HUES6 (cell line): ENCODE measurements at regions not wholly inside any gene's neighbourhood (a gene's known extent, or its start where the extent isn't known, plus 50 kb on each side); places are given as distances from the start of the nearest gene placed in this dataset.
"Not testable (repeated sequence)": the region's sequence is repeated elsewhere in the genome, so short reads cannot be mapped to it uniquely, and the experiment has no call there.

Source experiments
- H3K27ac ChIP-seq: 2 replicates; pipeline ENCODE4 v1.7.0; 2013; ENCODE audit warnings: low read depth, mild to moderate bottlenecking, low read length, inconsistent platforms
- H3K27me3 ChIP-seq: 2 replicates; pipeline ENCODE4 v1.6.1; 2013; ENCODE audit warnings: low read length; ENCODE audit not compliant: control insufficient read depth, insufficient read depth
- H3K36me3 ChIP-seq: 2 replicates; pipeline ENCODE4 v1.6.1; 2013; ENCODE audit warnings: low read length; ENCODE audit not compliant: control insufficient read depth, insufficient read depth
- H3K4me1 ChIP-seq: 2 replicates; pipeline ENCODE4 v1.6.1; 2013; ENCODE audit warnings: low read length; ENCODE audit not compliant: control insufficient read depth, insufficient read depth
- H3K4me3 ChIP-seq: 2 replicates; pipeline ENCODE4 v1.5.1; 2013; ENCODE audit warnings: low read depth, low read length
- H3K9ac ChIP-seq: one replicate; pipeline ENCODE4 v1.6.1; 2013; ENCODE audit warnings: mild to moderate bottlenecking, low read length
- H3K9me3 ChIP-seq: 2 replicates; pipeline ENCODE4 v1.6.1; 2013; ENCODE audit warnings: low read depth, low read length; ENCODE audit not compliant: control insufficient read depth, insufficient read depth

- Histone ChIP-seq H3K9ac (no peak overlapping the region), H3K27me3 (no peaks in the 10 kb centered on the region), H3K9me3 (peaks cover 21% of the 10 kb centered on the region), H3K27ac (no peak overlapping the region), H3K4me1 (no peaks in the 10 kb centered on the region), H3K36me3 (no peaks in the 10 kb centered on the region), H3K4me3 (no peak overlapping the region)
Measured at GRCh38 chr6:91961236-91961635, 1374.4 kb upstream of the MAP3K7 start.

GRCh38 chr6:91941838-91942237 is 1355.0 kb upstream of the MAP3K7 start:
- H3K4me1 ChIP-seq, result no peaks in the 10 kb centered on the region
- no peaks in the 10 kb centered on the region for H3K27me3 ChIP-seq
- H3K27ac ChIP-seq, result no peak overlapping the region
- H3K36me3 ChIP-seq, result no peaks in the 10 kb centered on the region
- H3K9me3 ChIP-seq, result no peaks in the 10 kb centered on the region
- no peak overlapping the region for H3K9ac ChIP-seq
- H3K4me3 ChIP-seq, result no peak overlapping the region

GRCh38 chr6:91940801-91941200 is 1353.9 kb upstream of the MAP3K7 start:
- Histone ChIP-seq H3K4me1 (no peaks in the 10 kb centered on the region), H3K36me3 (no peaks in the 10 kb centered on the region), H3K4me3 (no peak overlapping the region), H3K9me3 (no peaks in the 10 kb centered on the region), H3K9ac (no peak overlapping the region), H3K27me3 (no peaks in the 10 kb centered on the region), H3K27ac (no peak overlapping the region)

- Histone ChIP-seq H3K9ac (no peak overlapping the region), H3K4me1 (no peaks in the 10 kb centered on the region), H3K9me3 (no peaks in the 10 kb centered on the region), H3K4me3 (no peak overlapping the region), H3K27ac (no peak overlapping the region), H3K36me3 (no peaks in the 10 kb centered on the region), H3K27me3 (no peaks in the 10 kb centered on the region)
Measured at GRCh38 chr6:91926827-91927226, 1340.0 kb upstream of the MAP3K7 start.

- Histone ChIP-seq H3K9ac (no peak overlapping the region), H3K27me3 (no peaks in the 10 kb centered on the region), H3K36me3 (no peaks in the 10 kb centered on the region), H3K4me3 (no peak overlapping the region), H3K9me3 (no peaks in the 10 kb centered on the region), H3K4me1 (no peaks in the 10 kb centered on the region), H3K27ac (no peak overlapping the region)
Measured at GRCh38 chr6:91926361-91926760, 1339.5 kb upstream of the MAP3K7 start.

GRCh38 chr6:91911945-91912344 is 1325.1 kb upstream of the MAP3K7 start:
- Histone ChIP-seq H3K9ac (no peak overlapping the region), H3K27me3 (no peaks in the 10 kb centered on the region), H3K36me3 (no peaks in the 10 kb centered on the region), H3K4me3 (no peak overlapping the region), H3K4me1 (no peaks in the 10 kb centered on the region), H3K27ac (no peak overlapping the region), H3K9me3 (no peaks in the 10 kb centered on the region)

GRCh38 chr6:91904586-91905164 is 1317.8 kb upstream of the MAP3K7 start:
- Histone ChIP-seq H3K36me3 (no peaks in the 10 kb centered on the region), H3K9me3 (no peaks in the 10 kb centered on the region), H3K27me3 (no peaks in the 10 kb centered on the region), H3K4me1 (no peaks in the 10 kb centered on the region), H3K9ac (no peak overlapping the region), H3K27ac (no peak overlapping the region), H3K4me3 (no peak overlapping the region)

GRCh38 chr6:91895599-91896285 is 1308.9 kb upstream of the MAP3K7 start:
- Histone ChIP-seq H3K4me1 (no peaks in the 10 kb centered on the region), H3K27me3 (no peaks in the 10 kb centered on the region), H3K36me3 (no peaks in the 10 kb centered on the region), H3K9me3 (no peaks in the 10 kb centered on the region), H3K4me3 (no peak overlapping the region), H3K9ac (no peak overlapping the region), H3K27ac (no peak overlapping the region)

GRCh38 chr6:91886183-91886795 is 1299.4 kb upstream of the MAP3K7 start:
- H3K27me3 ChIP-seq, result no peaks in the 10 kb centered on the region
- H3K4me1 ChIP-seq, result no peaks in the 10 kb centered on the region
- no peak overlapping the region for H3K4me3 ChIP-seq
- no peaks in the 10 kb centered on the region for H3K36me3 ChIP-seq
- H3K9ac ChIP-seq, result no peak overlapping the region
- H3K27ac ChIP-seq, result no peak overlapping the region
- peaks cover 29% of the 10 kb centered on the region for H3K9me3 ChIP-seq

- not testable (repeated sequence) for H3K4me3 ChIP-seq, H3K27ac ChIP-seq, H3K36me3 ChIP-seq, H3K9ac ChIP-seq, H3K27me3 ChIP-seq, H3K4me1 ChIP-seq
- peaks cover 20% of the 10 kb centered on the region for H3K9me3 ChIP-seq
Measured at GRCh38 chr6:91881791-91882190, 1294.9 kb upstream of the MAP3K7 start.

- no peaks in the 10 kb centered on the region for H3K27me3 ChIP-seq
- 0 out of 2 replicates have a peak, but pooled peaks cover under 1% of the 10 kb centered on the region for H3K9me3 ChIP-seq
- no peak overlapping the region for H3K4me3 ChIP-seq
- no peak overlapping the region for H3K27ac ChIP-seq
- H3K36me3 ChIP-seq, result no peaks in the 10 kb centered on the region
- H3K9ac ChIP-seq, result no peak overlapping the region
- no peaks in the 10 kb centered on the region for H3K4me1 ChIP-seq
Measured at GRCh38 chr6:91879386-91879995, 1292.6 kb upstream of the MAP3K7 start.
